Left lung (tissue), 4 donors: ENCODE measurements at regions not wholly inside any gene's neighbourhood (a gene's known extent, or its start where the extent isn't known, plus 50 kb on each side); places are given as distances from the start of the nearest gene placed in this dataset.
A peak's percentile ranks its signal among the peaks of the same experiment; 100 is the strongest.
"Not testable (repeated sequence)": the region's sequence is repeated elsewhere in the genome, so short reads cannot be mapped to it uniquely, and the experiment has no call there.

Source experiments
- ATAC-seq: fragments of 200-7000 bp; cut with Tn5 transposase; one replicate; pipeline ENCODE4 v1.9.1; 2020; ENCODE audit warnings: moderate library complexity
- DNase-seq, 4 donors: peaks; one replicate each; pipeline ENCODE4 v3.0.0-alpha.2; 2013 to 2020
- H3K27ac ChIP-seq, 2 donors: fragments of 200-600 bp; sonication (generic) in 1 of 2; one replicate each; pipeline versions ENCODE4 v1.5.0 to v1.8.0; 2020 to 2021
- H3K27me3 ChIP-seq, 2 donors: fragments of 200-600 bp; sonication (generic) in 1 of 2; one replicate each; pipeline versions ENCODE4 v1.5.0 to v1.8.0; 2020 to 2021
- H3K36me3 ChIP-seq, 2 donors: fragments of 200-600 bp; sonication (generic) in 1 of 2; one replicate each; pipeline versions ENCODE4 v1.5.0 to v1.8.0; 2020 to 2021
- H3K4me1 ChIP-seq, 2 donors: fragments of 200-600 bp; one replicate each; pipeline ENCODE4 v1.8.0; 2021
- H3K4me3 ChIP-seq, 2 donors: fragments of 200-600 bp; sonication (generic) in 1 of 2; one replicate each; pipeline versions ENCODE4 v1.5.0 to v1.8.0; 2020 to 2021; ENCODE audit warnings: mild to moderate bottlenecking in 1 of 2
- H3K9me3 ChIP-seq, 2 donors: fragments of 200-600 bp; sonication (generic) in 1 of 2; one replicate each; pipeline versions ENCODE4 v1.5.0 to v1.8.0; 2020 to 2021
- CTCF ChIP-seq, 2 donors: fragments of 200-600 bp; sonication (generic) in 1 of 2; IDR thresholded peaks; one replicate each; pipeline versions ENCODE4 v1.5.0 to v1.8.0; 2021; ENCODE audit warnings: antibody characterized with exemption in 2 of 2
- intact Hi-C, 2 donors: fragments of 100-400 bp; cut with DNase I; formaldehyde crosslinking; loops; one replicate each; pipeline versions ENCODE4 v1.11.2 to v1.14.2; 2022
- donor health status: DM: no; HTN: yes; CAD: no.
- donor health status: DM: no; HTN: no; CAD: no.

- no peak overlapping the region for H3K27ac ChIP-seq
- no peaks in the 10 kb centered on the region for H3K27me3 ChIP-seq
- DNase-seq (no peak), ATAC-seq (no peak)
- peaks cover 0 to 7% of the 10 kb centered on the region in 2 donors for H3K9me3 ChIP-seq
- H3K4me1 ChIP-seq, result no peaks in the 10 kb centered on the region
- H3K4me3 ChIP-seq, result no peak overlapping the region
- TF ChIP-seq CTCF (IDR thresholded peaks at IDR 0.05), result no peak
- intact Hi-C loops, result no loop called here
- H3K36me3 ChIP-seq, result no peaks in the 10 kb centered on the region
Observed at GRCh38 chr5:19264821-19265220, 723.2 kb downstream of the CDH18 start.

GRCh38 chr5:19266791-19267190 is 721.2 kb downstream of the CDH18 start:
- no peak overlapping the region for H3K27ac ChIP-seq
- H3K4me3 ChIP-seq, result no peak overlapping the region
- ATAC-seq (no peak), DNase-seq (no peak)
- no peaks in the 10 kb centered on the region for H3K36me3 ChIP-seq
- H3K9me3 ChIP-seq, result peaks cover 0 to 2% of the 10 kb centered on the region in 2 donors
- no peaks in the 10 kb centered on the region for H3K27me3 ChIP-seq
- no peaks in the 10 kb centered on the region for H3K4me1 ChIP-seq
- TF ChIP-seq CTCF (IDR thresholded peaks at IDR 0.05), result no peak
- intact Hi-C loops, result no loop called here

- H3K36me3 ChIP-seq, result no peaks in the 10 kb centered on the region
- no peak for TF ChIP-seq CTCF (IDR thresholded peaks at IDR 0.05)
- H3K4me3 ChIP-seq, result no peak overlapping the region
- DNase-seq, result no peak
- H3K27ac ChIP-seq, result no peak overlapping the region
- intact Hi-C loops, result no loop called here
- peaks cover 0 to 7% of the 10 kb centered on the region in 2 donors for H3K9me3 ChIP-seq
- no peaks in the 10 kb centered on the region for H3K27me3 ChIP-seq
- no peak for ATAC-seq
- H3K4me1 ChIP-seq, result no peaks in the 10 kb centered on the region
Observed at GRCh38 chr5:19270153-19270552, 717.8 kb downstream of the CDH18 start.

- Histone ChIP-seq H3K36me3 (no peaks in the 10 kb centered on the region), H3K4me3 (no peak overlapping the region), H3K9me3 (peaks cover 0 to 19% of the 10 kb centered on the region in 2 donors), H3K27me3 (no peaks in the 10 kb centered on the region), H3K27ac (no peak overlapping the region), H3K4me1 (no peaks in the 10 kb centered on the region)
- TF ChIP-seq CTCF (IDR thresholded peaks at IDR 0.05), result no peak
- ATAC-seq (no peak), DNase-seq (no peak)
- intact Hi-C loops, result no loop called here
Observed at GRCh38 chr5:19274578-19274977, 713.4 kb downstream of the CDH18 start.

- no peak for ATAC-seq
- Histone ChIP-seq H3K27ac (no peak overlapping the region), H3K36me3 (no peaks in the 10 kb centered on the region), H3K4me3 (no peak overlapping the region), H3K4me1 (no peaks in the 10 kb centered on the region), H3K9me3 (peaks cover 0 to 29% of the 10 kb centered on the region in 2 donors), H3K27me3 (no peaks in the 10 kb centered on the region)
- no peak for DNase-seq
- intact Hi-C loops, result no loop called here
- no peak for TF ChIP-seq CTCF (IDR thresholded peaks at IDR 0.05)
Observed at GRCh38 chr5:19285286-19285685, 702.7 kb downstream of the CDH18 start.

- peaks cover 0 to 27% of the 10 kb centered on the region in 2 donors for H3K9me3 ChIP-seq
- peak in 1 of 4 donors; percentile 72 for DNase-seq
- not testable (repeated sequence) for H3K4me3 ChIP-seq, H3K4me1 ChIP-seq, H3K27ac ChIP-seq, H3K27me3 ChIP-seq, H3K36me3 ChIP-seq, ATAC-seq
- intact Hi-C loops, result loop anchor here in 1 of 2 donors (2.0 kb wide), 1 partner anchor 273 kb away; no protein-coding TSS in a partner anchor
Observed at GRCh38 chr5:19287548-19288277, 700.3 kb downstream of the CDH18 start.

- H3K4me1 ChIP-seq, H3K27me3 ChIP-seq, H3K36me3 ChIP-seq, H3K27ac ChIP-seq, H3K4me3 ChIP-seq, intact Hi-C loops, ATAC-seq: not testable (repeated sequence)
- H3K9me3 ChIP-seq, result peaks cover 0 to 26% of the 10 kb centered on the region in 2 donors
- peak in 1 of 4 donors; percentile 3 for DNase-seq
Observed at GRCh38 chr5:19288311-19288710, 699.7 kb downstream of the CDH18 start.
